GM21723 (cell line): ENCODE measurements at regions not wholly inside any gene's neighbourhood (a gene's known extent, or its start where the extent isn't known, plus 50 kb on each side); places are given as distances from the start of the nearest gene placed in this dataset.
"Not testable (repeated sequence)": the region's sequence is repeated elsewhere in the genome, so short reads cannot be mapped to it uniquely, and the experiment has no call there.

ENCODE experiments used
- ATAC-seq: cut with Tn5 transposase; IDR thresholded peaks from one replicate; pipeline ENCODE4 v1.9.1; 2021; ENCODE audit warnings: mild to moderate bottlenecking, moderate library complexity; ENCODE audit not compliant: unreplicated experiment

DNA sequence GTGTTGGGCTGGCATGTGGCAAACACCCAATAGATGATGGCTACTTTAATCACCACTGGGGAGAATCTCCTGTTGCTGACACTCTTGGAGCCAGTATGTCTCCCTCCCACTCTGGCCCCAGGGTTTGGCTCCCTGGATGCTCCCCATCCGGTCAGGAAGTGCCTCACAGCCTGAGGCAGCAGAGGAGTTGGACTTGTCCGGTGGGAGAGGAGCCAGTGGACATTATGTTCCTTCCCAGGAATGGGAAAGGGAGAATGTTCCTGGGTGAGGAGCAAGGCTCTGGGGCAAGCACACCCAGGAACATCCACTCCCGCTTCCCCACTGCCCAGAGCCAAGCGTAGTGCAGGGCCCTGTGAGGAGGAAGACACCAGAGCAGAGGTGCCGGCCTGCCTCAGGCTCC, 84.6 kb upstream of the NAV2 start:
- ATAC-seq = no peak

DNA sequence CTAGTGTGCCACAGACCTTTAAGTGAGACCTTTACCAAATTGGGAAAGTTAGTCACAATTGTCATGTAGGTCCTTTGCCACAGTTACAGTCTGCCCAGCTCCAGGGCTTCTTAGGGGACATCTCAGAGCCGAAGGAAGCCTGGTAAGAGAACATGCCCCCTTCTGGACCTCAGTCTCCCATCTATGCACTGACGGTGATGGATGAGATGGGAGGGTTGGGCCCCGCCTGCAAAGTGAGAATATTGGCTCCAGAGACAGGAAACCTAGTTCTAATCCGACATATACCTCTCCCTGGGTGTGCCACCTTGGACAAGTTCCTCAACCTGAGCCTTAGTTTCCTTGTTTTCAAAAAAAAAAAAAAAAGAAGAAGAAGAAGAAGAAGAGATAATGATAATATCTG, 85.1 kb upstream of the NAV2 start:
- no peak for ATAC-seq

GRCh38 chr11:19625438-19625837, 87.2 kb upstream of the NAV2 start:
- ATAC-seq = no peak

GRCh38 chr11:19617696-19618523, 94.7 kb upstream of the NAV2 start:
- ATAC-seq = no peak

DNA sequence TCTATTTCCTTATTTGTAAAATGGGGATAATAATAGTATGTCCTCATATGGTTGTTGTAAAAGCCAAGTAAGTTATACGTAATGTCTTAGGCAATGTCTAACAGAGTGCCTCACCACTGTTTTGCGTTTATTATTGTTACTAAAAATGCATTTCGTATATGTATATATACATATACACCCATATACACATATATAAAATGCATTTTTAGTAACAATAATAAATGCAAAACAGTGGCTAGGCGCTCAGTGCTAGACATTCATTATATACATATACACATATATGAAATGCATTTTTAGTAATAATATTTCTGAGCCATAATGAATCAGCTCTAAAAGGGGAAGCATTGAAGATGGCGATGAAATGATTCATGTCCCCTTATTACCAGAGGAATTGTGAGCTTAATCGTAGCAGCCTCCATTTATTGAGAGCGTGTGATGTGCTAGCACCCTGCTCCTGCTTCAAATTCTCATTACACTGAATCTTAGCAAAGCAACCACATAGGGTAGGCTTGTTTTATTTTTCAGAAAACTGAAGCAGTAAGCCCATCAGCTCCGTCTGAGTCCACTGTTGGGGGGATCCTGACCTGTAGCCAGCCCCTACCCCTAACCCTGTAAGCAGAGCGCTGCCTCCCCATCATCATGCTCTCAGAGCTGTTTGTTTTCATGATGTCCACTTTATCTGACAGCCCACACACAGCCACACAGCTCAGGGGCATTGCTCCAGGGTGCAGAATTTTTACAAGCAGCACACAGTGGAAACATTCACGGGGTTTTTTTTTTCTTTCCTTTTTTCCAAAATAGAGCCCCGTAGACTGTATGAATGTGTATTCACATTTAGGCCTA, 97.1 kb upstream of the NAV2 start:
- no peak for ATAC-seq

- ATAC-seq = no peak
These were observed 98.2 kb upstream of the NAV2 start for GRCh38 chr11:19614370-19614940.

GRCh38 chr11:19612025-19612424, 100.6 kb upstream of the NAV2 start:
- not testable (repeated sequence) for ATAC-seq

- ATAC-seq = no peak
These were observed 104.8 kb upstream of the NAV2 start for GRCh38 chr11:19607656-19608360.

DNA sequence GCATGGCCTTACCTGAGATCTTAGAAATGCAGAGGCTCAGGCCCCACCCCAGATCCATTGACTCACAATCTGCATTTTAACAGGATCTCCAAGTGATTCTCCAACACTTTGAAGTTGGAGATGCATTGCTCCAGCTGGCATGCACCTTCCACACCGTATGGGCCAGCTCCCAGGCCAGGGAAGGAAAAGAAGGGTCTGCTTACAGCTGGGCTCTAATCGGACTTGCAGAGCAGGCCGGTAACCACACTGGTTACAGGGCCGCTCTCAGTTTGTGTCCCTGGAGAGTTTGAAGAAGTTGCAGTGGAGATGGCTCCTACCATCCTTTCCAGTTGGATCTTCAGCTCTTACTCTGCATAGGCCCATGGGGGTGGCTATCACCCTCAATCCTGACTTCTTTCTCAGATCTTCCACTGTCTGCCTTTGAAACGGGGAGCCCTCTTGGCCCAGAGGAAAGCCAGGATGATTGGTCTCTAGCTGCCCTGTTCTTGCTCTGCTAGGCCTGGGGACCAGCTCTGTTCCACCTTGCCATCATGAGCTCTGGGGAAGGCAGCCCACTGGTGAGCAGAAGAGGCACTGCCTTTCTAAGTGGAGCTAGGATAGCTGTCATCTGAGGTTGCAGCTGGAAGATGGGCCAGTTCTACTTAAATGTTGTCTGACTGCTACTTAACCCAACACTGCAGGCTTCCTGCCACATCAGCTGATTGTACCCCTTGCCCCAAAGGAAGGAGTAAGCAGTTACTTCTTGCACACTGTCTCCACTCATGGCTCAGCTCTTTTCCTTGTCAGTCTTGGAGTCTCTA, 105.6 kb upstream of the NAV2 start:
- no peak for ATAC-seq

GRCh38 chr11:19605520-19606371, 106.9 kb upstream of the NAV2 start:
- ATAC-seq = no peak

GRCh38 chr11:19604679-19605375, 107.8 kb upstream of the NAV2 start:
- ATAC-seq = no peak

GRCh38 chr11:19603771-19604170, 108.9 kb upstream of the NAV2 start:
- ATAC-seq = no peak

DNA sequence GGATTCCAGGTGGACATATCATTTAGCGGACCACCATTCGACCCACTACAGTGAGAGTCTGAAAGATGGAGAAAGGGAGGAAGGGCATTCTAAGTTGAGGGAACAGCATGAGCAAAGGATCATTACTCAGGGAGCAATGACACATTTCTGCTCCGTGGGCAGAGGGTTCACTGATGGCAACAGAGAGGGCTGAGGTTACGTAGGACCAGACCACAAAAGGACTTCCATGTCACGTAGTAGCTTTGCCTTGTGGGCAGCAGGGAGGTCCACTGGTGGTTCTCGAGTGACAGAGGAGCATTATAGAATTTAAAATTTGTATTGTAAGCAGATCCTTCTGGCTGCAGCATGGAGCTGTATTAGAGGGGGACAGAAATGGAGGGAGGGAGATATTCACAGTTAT, 109.7 kb upstream of the NAV2 start:
- ATAC-seq = no peak

- no peak for ATAC-seq
These were observed 110.2 kb upstream of the NAV2 start for GRCh38 chr11:19602406-19602805.

DNA sequence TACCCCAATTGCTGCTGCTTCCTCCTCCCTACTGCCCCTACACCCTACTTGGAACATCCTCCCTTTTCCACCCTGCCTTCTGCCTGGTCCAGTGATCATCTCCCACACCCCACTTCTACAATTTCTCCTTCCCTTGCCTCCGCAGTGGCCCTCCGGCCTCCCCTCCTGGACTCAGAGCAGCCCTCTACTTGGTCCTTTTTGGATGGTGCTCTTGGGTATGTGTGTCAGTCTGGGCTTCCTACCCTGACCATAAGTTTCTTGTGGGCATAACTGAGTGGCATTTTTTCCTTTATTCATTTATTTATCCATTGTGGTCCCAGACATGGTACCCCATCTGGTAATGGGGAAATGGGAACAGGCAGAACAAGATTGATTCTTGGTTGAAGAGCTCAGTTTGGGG, 111.4 kb upstream of the NAV2 start:
- ATAC-seq = no peak

DNA sequence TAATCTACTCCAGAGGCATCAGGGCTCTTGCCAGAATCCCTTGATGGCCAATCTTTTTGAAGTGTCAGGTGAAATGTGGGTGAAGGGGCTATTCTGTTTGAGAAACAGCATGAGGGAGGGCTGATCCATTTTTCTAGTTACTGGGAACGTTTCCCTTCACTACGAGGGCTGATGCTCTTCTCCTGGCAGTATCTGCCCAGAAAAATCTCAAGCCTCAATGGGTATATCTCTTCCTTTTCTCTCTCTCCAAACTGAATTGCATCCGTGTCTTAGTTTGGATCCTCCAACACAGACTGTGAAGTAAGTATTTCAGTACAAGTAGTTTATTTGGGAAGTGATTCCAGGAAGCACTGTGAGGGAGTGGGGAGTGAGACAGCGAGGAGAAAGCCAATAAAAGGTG, 113.0 kb upstream of the NAV2 start:
- ATAC-seq = no peak

- ATAC-seq = no peak
These were observed 113.7 kb upstream of the NAV2 start for GRCh38 chr11:19598876-19599486.

DNA sequence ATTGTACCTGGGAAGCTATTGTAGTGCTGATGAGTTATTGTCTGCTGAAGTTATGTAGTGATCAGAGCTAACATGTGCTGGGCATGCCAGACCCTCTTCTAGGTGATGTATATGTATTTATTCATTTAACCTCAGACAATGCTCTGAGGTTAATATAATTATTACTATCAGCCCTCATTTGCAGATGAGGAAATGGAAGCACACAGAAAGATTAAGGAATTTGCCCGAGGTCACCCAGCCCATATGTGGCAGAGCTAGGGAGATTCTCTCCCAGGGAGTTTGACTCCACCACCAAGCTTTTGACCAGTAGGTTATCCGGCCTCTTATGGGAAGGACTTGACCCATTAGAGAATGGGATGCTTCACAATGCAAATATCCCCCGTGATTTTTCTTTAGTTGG, 114.2 kb upstream of the NAV2 start:
- ATAC-seq = no peak
